ENCODE measurements at regions not wholly inside any gene's neighbourhood (a gene's known extent, or its start where the extent isn't known, plus 50 kb on each side); places are given as distances from the start of the nearest gene placed in this dataset.

GRCh38 chr16:54443352-54443751 is 156.8 kb upstream of the IRX3 start:
- no peak for DNase-seq (ENCODE audit: low spot score)
- intact Hi-C loops (cut with DNase I): no loop called here

DNA sequence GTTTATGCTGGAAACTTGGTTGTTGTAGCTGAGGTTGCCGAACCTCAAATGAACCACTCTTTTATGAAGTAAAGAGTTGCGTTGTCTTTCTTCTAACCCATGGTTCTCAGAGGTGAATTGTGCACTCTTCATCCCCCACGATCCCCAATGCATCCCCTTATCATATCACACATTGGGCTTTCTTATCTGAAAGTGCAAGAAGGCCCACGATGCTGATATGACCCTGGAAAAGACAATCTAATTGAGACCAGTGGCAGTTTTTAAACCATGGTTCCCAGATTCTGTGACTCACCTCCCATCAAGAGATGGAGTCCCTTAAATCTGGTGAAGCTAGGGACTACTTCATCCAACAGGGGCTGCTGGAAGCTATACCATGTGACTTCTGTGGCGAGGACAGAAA is 156.3 kb upstream of the IRX3 start:
- no peak for DNase-seq (ENCODE audit: low spot score)
- intact Hi-C loops (cut with DNase I): no loop called here

GRCh38 chr16:54438469-54438868 is 151.9 kb upstream of the IRX3 start:
- intact Hi-C loops (cut with DNase I): no loop called here
- DNase-seq (ENCODE audit: low spot score): no peak

DNA sequence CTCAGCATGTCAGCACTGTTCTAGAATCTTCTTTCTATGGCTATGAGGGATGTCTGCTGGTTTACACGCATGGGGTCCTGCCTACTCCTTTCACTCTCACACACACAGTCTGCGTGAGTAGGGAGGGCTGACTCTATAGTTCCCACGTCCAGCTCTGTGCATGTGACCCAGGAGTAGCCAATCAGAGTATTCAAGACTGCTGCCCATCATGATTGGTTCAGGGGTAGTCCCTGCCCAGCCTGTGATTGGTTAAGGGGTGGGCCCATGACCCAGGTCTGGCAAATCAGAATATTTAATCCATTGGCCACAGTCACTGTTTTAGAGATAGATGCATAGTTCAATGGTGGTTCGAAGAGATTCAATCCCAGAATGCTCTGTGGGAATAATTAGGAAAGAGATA is 151.3 kb upstream of the IRX3 start:
- intact Hi-C loops (cut with DNase I): no loop called here
- no peak for DNase-seq (ENCODE audit: low spot score)

GRCh38 chr16:54437401-54437800 is 150.8 kb upstream of the IRX3 start:
- DNase-seq (ENCODE audit: low spot score): no peak
- intact Hi-C loops (cut with DNase I): no loop called here

- no peak for DNase-seq (ENCODE audit: low spot score)
- intact Hi-C loops (cut with DNase I): no loop called here
Observed at GRCh38 chr16:54436346-54436745, 149.8 kb upstream of the IRX3 start.

DNA sequence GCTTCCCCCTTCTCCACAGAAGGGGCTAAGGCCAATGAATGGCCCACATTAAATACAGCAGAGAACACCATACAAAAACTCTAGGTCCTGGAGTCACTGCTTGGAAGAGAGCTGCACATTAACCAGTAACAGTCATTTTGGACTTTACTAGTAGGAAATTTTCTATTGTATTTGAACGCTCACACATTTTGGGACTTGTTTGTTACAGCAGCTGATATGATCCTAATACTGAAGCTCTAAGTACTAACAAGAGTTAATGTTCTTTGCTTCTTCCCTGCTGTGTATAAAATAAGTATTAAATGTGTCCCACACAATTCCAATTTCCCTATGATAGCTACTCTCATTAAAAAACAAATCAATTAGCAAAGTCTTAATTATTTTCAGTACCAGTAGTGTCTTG is 148.3 kb upstream of the IRX3 start:
- intact Hi-C loops (cut with DNase I): no loop called here
- no peak for DNase-seq (ENCODE audit: low spot score)

DNA sequence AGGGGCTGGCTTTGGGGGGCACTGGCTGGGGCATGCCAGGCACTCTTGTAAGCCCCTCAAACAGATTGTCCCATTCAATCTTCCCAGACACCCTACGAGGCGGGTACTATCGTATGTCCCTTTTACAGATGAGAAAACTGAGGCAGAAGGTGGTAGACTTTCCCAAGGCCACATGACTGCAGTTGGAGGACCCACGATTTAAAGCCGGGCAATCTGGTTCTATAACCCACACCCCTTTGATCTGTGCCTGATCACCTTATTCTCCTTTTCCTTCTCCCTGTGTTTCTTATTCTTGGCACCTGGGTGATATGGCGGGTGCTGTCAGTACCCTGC is 146.3 kb upstream of the IRX3 start:
- DNase-seq (ENCODE audit: low spot score): no peak
- intact Hi-C loops (cut with DNase I): no loop called here

- DNase-seq (ENCODE audit: low spot score): no peak
- intact Hi-C loops (cut with DNase I): no loop called here
Observed at GRCh38 chr16:54431997-54432896, 145.7 kb upstream of the IRX3 start.

DNA sequence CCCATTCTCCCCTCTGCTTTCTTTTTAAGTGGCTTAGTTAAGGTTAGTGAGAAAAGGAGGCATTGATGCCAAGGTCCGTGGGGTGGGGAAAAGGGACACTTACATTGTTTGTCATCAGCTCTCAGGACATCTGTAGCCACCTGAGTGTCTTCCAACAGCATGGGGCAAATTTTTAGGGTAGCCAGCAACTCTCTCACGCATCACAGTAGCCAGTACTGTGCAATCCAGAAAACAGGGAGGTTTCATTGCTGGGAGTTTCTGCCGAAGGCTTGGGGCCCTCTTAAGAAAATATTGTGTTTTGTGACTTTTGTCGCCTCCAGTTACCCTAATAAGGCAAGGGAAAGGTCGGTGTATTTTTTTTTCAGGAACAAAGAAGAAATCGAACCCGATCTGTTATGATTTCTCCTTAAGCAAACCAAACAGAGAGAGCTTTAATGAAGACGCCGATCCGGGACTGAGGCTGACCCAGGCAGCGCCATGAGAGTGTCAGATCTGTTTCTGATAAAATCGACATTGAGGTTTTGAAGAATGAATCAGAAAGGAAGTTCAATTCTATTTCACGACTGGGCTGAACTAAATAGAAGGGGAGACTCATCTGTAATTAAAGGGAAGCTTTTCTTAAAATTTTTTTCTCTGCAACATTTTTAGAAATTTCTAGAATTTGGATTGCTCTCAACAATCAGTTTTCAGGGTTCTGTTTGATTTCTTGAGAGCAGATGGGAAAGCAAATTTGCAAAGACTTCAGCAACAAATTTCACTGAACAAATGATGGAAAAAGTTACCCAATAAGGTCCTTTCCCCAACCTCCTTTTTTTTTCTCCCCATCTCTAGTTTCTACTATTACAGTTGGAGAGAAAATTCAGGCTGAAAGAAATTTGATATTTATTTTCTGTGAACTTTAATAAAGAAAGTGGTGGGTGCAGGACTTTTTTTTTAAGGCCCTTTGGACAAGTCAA is 144.7 kb upstream of the IRX3 start:
- intact Hi-C loops (cut with DNase I): no loop called here
- no peak for DNase-seq (ENCODE audit: low spot score)

DNA sequence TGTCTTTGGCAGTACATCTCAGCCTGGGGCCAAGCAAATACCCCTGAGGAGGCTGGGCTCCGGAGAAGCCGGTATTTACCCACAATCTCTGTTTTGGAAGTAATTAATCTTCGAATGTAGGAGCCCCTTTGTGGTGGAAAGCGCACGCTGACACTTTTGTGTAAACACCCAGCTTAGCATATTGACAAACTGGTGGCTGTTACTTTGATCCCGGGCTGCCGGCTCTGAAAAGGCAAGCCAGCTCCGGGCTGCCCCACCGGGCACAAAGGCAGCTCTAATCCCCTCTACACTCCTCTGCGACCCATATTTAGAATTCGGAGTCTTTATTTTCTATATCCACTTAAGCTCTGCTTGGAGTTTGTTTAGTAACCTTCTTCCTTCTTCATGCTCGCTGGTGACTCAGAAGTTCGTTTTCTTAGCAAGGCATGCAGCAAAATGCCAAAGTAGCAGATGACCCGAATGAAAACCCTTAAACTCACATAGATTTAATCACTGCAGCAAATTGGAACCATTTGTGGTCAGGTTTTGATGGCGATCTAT is 144.0 kb upstream of the IRX3 start:
- DNase-seq (ENCODE audit: low spot score): no peak
- intact Hi-C loops (cut with DNase I): no loop called here

GRCh38 chr16:54429029-54429428 is 142.4 kb upstream of the IRX3 start:
- no peak for DNase-seq (ENCODE audit: low spot score)
- intact Hi-C loops (cut with DNase I): no loop called here

DNA sequence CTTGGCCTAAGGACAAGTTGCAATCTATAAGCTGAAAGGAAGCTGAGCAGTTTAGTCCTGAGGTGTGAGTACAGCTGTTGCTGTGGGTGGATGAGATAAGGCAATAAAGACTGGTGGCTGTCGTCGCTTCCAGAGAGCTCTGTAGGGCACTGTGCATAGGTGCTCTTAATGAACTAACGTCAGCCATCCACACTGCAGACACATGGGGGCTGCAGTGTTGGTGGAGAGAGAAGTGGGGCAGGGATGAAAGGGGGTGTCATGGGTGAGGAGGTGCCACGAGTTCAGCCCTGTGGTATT is 139.9 kb upstream of the IRX3 start:
- DNase-seq (ENCODE audit: low spot score): no peak
- intact Hi-C loops (cut with DNase I): no loop called here

- DNase-seq (ENCODE audit: low spot score): no peak
- intact Hi-C loops (cut with DNase I): no loop called here
Observed at GRCh38 chr16:54425681-54426552, 139.3 kb upstream of the IRX3 start.

DNA sequence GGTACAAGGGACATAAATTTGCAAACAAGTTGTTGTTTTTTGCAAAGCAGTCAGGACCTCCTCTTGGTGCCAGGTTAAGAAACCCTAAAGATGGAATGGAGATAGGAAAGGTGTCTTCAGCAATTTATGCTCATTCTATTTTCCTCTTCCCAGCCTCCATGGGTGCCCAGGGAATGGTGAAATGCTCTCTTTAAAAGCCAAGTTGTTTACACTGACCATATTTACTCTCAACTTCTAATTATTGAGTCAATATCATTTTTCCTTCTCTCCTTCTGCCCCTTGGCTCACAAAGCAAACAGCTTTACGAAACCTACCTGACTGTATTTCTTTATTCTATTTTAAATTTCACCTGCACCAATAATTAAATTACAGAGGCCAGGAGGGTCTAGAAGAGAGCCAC is 138.5 kb upstream of the IRX3 start:
- intact Hi-C loops (cut with DNase I): no loop called here
- DNase-seq (ENCODE audit: low spot score): no peak

GRCh38 chr16:54424043-54424451 is 137.5 kb upstream of the IRX3 start:
- intact Hi-C loops (cut with DNase I): no loop called here
- no peak for DNase-seq (ENCODE audit: low spot score)

DNA sequence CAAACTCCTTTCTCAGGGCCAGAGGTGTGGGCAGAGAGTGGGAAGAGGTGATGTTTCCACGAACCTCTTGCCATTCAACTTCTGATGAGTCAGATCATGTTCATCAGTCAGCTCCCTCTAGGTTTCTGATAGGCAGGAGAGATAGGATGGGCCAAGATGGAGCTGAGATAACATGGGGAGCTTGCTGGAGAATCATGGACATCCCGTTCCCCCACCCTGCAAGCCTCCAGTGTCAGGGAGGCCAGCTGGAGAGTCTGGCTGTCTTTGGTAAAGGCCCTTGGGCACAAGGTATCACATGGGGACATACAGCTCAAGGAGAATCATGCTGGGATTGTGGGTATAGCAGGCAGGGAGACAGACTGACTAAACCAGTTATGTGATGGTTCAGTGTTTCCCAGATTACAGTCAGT is 136.0 kb upstream of the IRX3 start:
- intact Hi-C loops (cut with DNase I): no loop called here
- DNase-seq (ENCODE audit: low spot score): no peak

DNA sequence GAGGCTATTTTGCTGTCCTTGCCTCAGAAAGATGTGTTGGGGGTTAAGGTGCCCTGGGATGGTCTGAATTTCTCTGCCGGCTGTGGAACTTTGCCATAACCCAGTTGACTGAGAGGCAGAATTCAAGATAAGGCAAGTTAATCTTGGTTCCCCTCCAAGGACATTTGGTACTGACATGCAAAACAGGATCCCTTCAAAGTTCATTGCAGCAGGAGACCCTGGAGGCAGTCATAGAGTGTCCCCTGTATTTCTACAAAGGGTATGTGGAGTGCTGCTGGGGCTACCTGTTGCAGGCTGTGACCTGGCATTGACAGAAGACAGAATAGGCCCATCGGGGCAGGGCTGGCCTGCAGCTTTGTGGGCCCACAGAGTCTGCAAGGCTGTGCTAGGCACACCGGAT is 135.6 kb upstream of the IRX3 start:
- intact Hi-C loops (cut with DNase I): no loop called here
- DNase-seq (ENCODE audit: low spot score): no peak

GRCh38 chr16:54421220-54421619 is 134.6 kb upstream of the IRX3 start:
- no peak for DNase-seq (ENCODE audit: low spot score)
- intact Hi-C loops (cut with DNase I): no loop called here

DNA sequence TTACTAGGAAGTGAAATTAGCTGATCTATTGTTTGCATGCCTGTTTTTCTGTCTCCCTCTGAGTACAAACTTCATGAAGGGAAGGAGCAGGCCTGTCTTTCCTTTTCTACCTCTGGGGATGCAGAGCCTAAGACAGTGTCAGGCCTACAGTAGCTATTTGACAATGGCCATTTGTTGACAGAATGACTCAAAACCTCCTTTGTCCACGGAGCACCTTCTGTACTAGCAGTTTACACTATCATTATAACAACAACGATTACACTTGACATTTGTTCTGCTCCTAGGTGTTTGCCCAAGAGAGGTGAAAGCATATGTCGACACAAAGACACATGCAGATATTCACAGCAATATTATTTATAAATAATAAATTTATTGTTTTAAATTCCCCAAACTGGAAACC is 132.3 kb upstream of the IRX3 start:
- intact Hi-C loops (cut with DNase I): no loop called here

More for the DNA sequence above, 132.3 kb upstream of the IRX3 start:
- DNase-seq (ENCODE audit: low spot score): no peak

Data from posterior vena cava (tissue), 2 donors.